Activated CD4-positive, alpha-beta T cell treated with anti-CD3 and anti-CD28 coated beads, Interleukin-2, amount 50 U/mL, for 1 hour (primary cell): ENCODE measurements at regions not wholly inside any gene's neighbourhood (a gene's known extent, or its start where the extent isn't known, plus 50 kb on each side); places are given as distances from the start of the nearest gene placed in this dataset.

Experiments
- DNase-seq: peaks from one replicate; pipeline ENCODE4 v3.0.0-alpha.2; 2020

GRCh38 chr20:60252866-60253265 is 294.6 kb downstream of the CDH26 start:
- DNase-seq = no peak

DNA sequence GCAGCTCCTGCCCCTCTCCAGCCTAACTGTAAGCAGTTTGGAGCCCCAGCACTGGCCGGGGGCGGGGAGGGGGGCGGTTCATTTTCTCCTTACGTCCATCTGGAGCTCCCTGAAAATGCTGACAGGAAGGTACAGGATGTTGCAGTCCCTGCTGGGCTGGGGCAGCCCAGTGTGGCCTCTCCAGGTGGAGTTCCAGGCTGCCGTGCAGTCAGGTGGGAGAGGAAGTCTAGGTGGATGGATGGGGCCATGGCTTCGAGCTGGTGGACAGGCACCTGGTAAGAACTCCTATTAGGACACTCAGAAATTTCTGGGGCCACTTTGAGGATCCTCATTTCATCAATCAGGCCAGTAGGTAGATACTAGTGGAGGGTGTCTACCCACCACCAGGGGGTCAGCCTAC is 295.2 kb downstream of the CDH26 start:
- no peak for DNase-seq

GRCh38 chr20:60254901-60255411 is 296.7 kb downstream of the CDH26 start:
- DNase-seq = no peak

- DNase-seq = no peak
Measured at GRCh38 chr20:60255415-60255814, 297.2 kb downstream of the CDH26 start.

DNA sequence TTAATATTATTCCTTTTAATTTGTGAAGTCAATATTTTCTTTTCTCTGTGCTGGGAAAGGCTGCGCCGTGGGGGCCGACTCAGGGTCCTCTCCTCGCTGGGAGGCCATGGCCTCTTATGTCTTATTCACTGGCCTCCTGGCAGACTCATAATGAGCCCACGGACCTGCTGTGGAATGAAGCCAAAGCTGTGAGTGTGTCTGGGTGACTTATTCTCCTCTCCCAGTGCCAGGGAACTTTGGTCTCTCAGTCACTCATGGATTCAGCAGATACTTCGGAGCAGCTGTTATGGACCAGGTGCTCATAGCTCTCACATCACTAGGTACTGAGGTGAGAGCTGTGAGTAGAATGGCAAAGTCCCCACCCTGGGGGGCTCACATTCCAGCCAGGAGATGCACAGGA is 297.6 kb downstream of the CDH26 start:
- no peak for DNase-seq

GRCh38 chr20:60256811-60257210 is 298.6 kb downstream of the CDH26 start:
- DNase-seq = no peak

DNA sequence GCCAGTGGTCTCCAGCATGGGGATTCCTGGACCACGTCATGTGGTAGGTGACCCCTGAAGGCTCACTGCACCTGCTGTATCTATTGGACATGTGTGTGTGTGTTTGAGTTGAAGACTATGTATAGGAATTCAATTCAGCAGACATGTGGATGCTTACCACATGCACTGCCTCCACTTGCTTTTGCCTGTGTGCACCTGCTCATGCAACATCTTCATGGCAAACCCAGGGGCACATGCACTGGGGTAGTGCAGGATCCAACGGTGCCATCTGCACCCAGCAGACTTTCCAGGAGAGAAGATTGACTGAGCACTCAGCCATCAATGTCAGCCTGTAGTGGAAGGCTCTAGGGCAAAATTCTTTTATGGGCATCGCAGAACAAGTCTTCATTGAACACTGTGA is 299.4 kb downstream of the CDH26 start:
- no peak for DNase-seq

- no peak for DNase-seq
Measured at GRCh38 chr20:60258255-60258863, 300.1 kb downstream of the CDH26 start.

GRCh38 chr20:60261333-60261732 is 303.1 kb downstream of the CDH26 start:
- no peak for DNase-seq

DNA sequence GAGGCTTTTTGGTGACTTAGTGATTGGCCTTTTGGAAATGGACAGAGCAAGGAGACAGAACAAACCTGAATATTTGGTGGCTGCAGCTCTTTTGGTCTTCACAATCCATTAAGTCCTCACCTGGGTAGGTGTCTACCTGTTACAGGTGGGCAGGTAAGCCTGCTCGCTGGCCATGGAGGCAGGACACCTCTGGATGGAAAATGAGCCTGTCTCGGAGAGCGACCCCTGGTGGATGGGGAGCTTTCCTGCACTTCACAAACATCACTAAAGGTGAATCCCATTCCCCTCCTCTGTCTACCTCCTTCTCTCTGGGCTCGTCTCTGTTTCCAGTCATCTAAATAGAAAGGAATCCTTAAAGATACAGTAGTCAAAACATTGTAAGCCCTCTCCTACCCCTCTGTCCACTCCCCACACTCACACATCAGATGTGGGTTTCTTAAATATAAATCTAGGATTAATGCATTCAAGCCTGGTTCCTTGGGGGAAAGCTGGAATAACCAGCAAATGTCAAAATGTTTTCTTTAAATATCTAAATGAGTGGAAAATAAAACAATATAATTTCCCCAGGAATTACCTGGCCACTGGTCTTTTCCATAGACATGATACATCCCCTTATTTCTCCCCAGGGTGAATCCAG is 304.9 kb downstream of the CDH26 start:
- DNase-seq = peak; percentile 50

DNA sequence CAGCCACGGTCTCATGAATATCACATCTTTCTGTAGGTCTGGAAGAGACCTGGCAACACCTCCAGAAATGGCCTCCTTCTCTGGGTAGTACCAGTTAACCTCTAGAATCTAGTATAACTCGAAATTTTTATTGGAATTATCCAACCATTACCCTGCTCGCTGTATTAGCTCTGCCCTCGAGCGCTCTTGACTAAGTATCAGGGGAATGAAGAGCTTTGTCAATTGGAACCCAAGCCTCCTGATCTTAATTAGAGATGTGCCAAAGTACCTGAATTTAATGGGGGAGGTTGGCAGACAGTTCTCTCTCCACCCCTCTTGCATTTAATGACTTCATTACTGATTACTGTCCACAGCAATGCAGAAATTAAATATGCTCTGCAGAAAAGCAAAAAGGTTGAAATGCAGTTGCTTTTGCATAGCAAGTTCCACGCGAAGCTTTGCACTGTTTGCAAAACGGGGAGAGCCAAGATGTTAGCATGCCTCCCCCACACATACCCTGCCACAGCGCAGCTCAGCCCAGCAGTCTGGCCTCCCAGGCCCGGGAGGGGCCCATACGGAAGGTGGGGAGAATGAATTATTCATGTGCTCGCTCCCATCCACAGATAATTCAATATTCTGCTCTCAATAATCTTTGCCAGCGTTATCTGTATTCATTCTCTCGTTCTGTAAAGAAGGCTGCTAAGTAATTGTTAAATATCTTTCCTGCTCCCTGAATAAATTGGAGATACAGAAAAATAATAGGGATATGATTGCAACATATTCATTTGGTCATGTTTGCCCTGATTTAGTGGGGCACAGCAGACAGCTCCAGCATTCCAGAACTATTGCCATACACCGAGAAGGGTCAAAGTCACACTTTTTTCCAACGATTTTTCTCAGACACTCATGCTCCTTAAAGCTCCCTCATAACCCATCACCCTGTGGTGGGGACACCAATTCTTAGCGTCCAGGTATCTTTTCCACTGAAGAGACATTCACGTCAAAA is 305.8 kb downstream of the CDH26 start:
- no peak for DNase-seq

GRCh38 chr20:60266177-60266823 is 308.1 kb downstream of the CDH26 start:
- DNase-seq = no peak

DNA sequence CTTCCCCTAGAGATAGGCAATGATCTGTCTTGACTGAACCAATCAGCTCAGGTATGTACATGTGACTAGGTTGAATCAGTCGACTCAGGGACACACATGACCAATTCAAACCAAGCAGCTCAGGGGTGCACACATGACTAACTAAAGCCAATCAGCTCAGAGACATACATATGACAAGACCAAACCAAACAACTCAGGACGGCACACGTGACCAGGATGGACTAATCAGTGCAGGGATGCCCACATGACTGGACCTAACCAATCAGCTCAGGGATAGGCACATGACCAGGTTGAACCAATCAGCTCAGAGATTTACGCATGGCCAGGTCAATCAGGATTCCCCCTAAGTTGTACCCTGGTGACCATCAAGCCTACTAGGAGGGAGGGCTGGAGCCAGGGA is 310.3 kb downstream of the CDH26 start:
- DNase-seq = no peak

GRCh38 chr20:60269573-60270162 is 311.4 kb downstream of the CDH26 start:
- DNase-seq = no peak

DNA sequence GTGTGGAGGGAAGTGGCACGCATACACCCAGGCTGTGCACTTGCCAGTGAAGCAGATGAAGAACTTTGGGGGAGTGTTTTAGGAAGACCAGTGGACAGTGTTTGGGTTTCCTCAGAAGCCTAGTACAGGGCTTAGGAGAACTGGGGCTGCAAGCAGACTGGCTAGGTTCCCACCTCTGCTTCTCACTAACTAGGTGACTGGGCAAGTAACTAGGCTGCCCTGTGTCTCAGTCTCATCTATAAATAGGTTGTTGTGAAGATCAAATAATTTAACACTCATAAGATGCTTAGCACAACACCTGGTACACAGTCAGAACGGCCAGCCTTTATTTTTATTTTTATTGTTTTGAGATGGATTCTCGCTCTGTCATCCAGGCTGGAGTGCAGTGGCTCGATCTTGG is 312.1 kb downstream of the CDH26 start:
- no peak for DNase-seq

- DNase-seq = no peak
Measured at GRCh38 chr20:60271597-60271996, 313.4 kb downstream of the CDH26 start.

GRCh38 chr20:60272790-60273189 is 314.6 kb downstream of the CDH26 start:
- DNase-seq = no peak

DNA sequence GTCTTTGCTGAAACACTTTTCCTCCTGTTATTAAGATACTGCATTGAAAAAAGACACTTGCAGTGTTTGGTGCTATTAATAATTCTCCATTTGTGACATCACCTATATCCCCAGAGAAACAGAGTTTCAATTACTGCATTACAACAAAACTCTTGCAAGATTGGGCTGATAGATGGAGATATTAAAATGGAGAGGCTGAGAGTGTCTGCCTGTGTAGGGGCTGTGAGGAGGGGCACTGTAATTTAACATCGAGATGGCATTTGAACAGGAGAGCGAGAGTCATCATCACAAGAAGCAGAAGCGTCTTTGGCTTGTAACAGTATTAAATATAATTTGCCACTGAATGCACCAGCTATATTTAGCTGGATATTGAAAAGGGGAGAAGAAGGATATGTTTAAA is 316.5 kb downstream of the CDH26 start:
- no peak for DNase-seq

- DNase-seq = no peak
Measured at GRCh38 chr20:60281295-60281694, 323.1 kb downstream of the CDH26 start.

DNA sequence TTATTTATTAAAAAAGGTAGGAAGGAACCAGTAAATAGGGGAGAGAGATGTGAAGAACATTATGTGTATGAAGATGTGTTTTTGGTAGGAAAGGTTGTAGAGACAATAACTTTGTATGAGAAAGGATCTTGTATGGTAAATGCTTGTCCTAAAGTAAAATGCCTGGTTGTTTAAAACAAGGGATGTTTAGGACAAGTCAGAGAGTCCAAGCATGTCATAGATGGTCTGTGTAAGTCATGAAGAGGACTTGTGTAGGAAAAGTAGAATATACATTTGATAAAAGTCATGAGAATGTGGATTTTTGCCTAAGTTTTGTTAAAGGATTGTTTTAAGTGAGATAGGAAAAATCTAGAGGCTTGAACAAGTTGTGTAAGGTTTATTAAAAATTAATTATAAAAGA is 325.1 kb downstream of the CDH26 start:
- DNase-seq = no peak

DNA sequence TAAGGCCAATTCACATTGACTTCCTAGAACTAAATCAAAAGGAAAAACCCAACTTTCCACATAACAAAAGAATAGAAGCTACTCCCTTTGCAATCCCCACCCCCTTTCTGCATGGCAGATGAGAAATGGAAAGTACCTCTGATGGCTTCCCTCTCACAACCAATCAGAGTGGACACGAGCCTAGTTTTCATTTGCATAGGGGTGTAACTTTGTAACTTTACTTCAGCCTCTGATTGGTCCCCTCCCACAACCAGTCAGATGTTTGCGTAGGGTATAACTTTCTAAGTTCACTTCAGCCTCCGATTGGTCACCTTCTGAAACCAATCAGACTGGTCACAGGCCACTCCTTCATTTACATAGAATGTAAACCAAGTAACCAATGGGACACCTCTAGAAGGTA is 328.5 kb downstream of the CDH26 start:
- DNase-seq = no peak

GRCh38 chr20:60288945-60289344 is 330.7 kb downstream of the CDH26 start:
- DNase-seq = no peak
